NK-92 (cell line): ENCODE measurements at regions not wholly inside any gene's neighbourhood (a gene's known extent, or its start where the extent isn't known, plus 50 kb on each side); places are given as distances from the start of the nearest gene placed in this dataset.
"Not testable (repeated sequence)": the region's sequence is repeated elsewhere in the genome, so short reads cannot be mapped to it uniquely, and the experiment has no call there.

Experiments
- DNase-seq: peaks from one replicate; lab custom pipeline; 2025; ENCODE audit not compliant: unreplicated experiment; lab: John Stamatoyannopoulos, UW

DNA sequence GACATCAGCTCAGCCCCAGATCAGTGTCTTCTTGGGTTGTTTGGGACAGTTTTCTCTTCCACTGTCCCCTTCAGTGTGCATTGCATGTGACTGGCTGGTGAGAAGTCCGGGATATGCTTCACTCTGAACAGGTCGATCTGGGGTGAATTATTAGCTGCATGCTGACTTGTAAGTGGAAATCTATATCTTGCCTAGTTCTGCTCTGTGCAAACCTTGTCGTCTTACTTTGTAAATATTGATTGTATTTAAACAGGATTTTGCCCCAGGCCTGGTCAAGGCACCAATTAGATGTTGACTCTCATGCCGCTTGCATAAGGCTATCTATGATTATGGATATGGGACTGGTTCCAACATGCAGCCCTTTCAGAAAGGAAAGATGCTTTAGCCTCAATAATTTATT, 669.7 kb downstream of the TYW1 start:
- not testable (repeated sequence) for DNase-seq

DNA sequence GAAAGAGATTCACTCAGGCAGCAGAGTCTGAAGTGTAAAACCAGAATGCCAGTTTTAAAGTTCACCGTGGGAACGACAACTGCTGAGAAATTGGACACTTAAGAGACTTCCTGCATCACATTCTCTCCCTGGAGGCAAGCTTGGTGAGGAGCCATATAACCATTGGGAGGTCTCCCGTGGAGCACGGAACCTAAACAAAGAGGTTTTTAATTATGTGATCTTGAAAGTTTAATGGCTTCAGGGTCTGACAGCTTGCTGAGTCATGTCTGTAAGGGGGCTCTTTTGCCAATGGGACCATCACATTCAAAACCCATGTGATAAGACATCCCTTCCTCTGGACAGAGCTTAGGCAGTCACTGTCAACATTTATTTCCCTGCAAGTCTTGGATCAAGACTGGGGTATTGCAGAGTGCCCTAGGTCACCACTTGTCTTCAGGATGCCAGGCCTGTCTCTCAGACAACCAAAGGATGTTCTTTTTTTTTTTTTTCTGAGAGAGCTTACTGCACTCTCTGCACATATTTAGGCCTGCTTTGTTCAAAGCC, 674.4 kb downstream of the TYW1 start:
- DNase-seq, result no peak

DNA sequence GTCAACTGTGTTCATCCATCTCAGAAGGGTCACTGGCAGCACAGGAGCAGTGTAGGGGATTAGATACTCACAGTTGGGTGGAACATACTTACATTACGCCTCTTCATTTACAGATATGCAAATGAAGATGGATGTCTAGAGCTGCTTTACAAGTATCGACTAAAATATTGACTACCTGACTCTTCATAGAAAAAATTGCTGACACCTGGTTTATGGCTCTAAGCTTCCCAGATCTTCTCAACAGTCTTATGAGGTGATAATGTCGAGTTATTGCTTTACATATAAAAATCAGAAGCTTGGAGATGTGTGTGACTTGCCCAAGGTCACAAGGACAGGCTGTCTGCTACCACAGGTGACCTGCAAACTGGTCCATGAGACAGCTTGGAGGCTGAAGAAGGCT, 677.2 kb downstream of the TYW1 start:
- no peak for DNase-seq

DNA sequence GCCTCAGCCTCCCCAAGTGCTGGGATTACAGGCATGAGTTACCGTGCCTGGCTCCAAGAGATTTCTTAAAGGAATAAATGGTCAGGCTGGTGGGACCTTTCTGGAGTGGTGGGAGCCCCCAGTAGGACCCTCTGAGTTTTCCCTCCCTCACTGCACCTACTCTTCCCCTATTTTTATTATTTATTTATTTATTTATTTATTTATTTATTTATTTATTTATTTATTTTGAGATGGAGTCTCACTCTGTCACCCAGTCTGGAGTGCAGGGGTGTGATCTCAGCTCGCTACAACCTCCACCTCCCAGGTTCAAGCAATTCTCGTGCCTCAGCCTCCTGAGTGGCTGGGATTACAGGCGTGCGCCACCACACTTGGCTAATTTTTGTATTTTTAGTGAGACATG, 678.2 kb downstream of the TYW1 start:
- not testable (repeated sequence) for DNase-seq

DNA sequence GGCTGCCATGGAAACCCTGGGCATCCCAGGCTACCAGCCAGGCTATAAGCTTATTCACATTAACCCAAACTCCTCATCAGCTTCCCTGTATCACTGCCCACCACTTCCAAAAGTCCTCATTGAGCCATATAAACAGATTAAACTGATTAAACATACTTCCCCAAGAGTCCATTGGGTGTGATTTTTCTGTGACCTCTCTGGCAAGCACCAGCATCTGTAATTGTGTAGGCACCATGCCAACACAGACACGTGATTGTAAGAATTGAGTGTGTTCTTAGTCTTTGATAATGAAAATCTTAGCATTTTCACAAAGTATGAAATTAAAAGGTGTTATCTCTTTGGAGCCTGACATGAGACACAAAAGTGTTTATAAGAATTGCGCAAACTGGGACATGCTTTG, 679.3 kb downstream of the TYW1 start:
- no peak for DNase-seq

DNA sequence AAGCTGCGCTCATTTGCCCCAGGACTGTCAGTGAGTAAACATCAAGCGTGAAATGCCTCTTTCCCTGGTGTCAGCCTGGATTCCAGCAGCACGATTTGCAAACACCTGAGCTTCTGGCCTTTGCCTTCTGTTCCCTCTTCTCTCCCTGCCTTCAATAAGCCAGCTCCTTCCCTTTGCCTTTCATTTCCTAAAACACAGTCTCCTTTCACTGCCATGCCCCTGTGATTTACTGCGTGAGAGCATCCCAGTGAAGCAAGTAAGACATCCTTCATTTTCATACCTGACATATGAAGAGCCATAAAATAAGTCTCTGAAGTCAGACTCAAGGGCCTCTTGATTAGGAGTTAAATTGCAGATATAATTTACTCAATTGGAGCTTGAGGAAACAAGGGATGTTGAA, 681.8 kb downstream of the TYW1 start:
- DNase-seq, result no peak

DNA sequence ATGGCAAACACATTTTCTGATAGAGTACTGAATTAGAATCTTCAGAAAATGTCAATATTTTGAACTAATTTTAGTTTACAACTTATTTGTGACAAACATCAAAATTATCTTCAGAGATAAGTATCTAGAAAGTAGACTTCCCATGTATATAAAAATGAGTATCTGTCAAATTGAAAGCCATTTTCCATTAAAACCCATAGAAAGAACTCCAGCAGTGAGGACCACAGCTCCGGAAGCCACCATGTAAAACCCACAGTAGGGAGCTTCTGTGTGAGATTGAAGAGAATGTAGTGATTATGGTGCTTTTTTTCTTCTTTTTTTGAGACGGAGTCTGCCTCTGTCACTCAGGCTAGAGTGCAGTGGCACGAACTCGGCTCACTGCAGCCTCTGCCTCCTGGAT, 687.0 kb downstream of the TYW1 start:
- DNase-seq, result no peak

DNA sequence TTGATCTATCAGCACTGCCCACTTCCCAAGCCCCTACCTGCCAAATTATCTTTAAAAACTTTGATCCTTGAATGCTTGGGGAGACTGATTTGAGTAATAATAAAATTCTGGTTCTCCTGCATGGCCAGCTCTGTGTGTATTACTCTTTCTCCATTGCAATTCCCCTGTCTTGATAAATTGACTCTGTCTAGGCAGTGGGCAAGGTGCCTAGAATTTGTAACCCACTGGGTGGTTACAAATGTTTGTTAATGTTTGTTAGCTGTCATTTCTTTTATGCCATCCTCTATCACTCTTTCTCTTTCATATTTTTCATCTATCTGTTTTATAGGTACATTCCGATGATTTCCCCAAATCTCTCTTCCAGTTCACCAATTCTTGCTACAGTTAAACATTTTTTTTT, 694.1 kb downstream of the TYW1 start:
- DNase-seq, result no peak

DNA sequence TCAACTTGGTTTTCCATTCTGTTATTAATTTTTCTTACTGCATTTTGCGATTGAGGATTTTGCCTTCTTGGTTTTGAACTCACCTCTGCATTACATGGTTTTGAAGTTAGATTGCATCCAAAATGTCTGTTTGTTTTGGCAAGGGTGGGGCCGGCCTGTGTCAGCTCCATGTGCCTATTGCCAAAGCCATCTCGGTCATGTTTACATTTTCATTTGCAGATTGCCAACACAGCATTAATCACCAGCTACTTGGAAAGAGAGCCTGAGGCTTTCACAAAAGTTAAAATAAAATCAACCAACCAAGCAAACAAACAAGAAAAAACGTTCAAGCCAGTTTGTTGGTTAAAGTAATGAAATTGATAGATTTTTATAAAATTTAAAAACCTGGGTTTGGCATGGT, 695.8 kb downstream of the TYW1 start:
- DNase-seq, result no peak

DNA sequence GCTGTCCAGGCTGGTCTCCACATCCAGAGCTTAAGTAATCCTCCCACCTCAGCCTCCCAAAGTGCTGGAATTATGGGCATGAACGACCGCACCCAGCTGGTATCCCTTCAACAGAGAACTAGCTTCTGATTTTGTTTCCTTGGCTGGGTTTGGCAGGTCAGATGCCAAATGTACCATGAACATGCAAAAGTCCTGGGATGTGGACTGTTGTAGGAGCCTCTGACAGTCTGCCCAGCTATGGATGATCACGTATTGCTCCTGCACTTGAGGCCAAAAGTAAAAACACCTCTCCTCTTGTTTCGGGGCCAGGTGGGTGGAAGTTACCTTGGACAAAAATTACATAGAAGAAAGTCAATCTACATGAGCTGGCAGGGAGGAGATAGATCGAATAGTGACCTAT, 699.5 kb downstream of the TYW1 start:
- no peak for DNase-seq

DNA sequence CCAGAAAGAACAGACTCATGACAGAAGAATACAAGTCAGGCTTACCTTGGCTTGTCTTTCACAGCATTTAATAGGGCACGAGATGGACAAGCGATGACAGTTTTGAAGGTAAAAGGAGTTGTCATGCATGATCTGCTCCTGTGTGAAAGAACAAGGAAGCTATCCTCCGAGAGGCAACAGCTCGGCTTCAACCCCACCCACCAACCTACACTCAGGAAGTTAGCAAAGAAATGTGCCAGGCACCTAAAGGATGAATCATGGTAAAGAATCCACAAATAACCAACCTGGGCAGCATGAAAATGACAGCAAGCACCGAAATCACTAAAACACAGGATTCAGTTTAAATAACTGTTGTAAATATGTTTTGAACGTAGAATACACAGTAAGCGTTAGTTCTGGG, 700.2 kb downstream of the TYW1 start:
- DNase-seq, result no peak

DNA sequence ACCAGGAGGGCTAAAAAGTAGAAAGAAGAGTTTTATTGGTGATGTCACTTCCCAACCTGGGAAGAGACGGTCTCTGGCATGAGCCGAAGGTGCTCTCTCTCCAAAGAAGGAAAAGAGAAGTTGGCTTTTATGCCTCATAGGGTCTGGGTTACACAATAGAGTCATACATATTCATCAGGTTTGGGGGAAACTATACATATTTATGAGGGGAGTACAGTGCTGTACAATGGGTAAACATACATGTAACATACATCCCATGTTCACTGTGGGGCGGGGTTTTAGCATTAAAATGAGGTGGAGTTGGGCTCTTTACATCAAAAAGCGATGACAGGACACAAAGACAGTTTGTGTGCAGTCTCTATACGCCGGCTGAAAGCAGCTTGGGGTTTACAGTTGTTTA, 701.7 kb downstream of the TYW1 start:
- DNase-seq, result no peak

DNA sequence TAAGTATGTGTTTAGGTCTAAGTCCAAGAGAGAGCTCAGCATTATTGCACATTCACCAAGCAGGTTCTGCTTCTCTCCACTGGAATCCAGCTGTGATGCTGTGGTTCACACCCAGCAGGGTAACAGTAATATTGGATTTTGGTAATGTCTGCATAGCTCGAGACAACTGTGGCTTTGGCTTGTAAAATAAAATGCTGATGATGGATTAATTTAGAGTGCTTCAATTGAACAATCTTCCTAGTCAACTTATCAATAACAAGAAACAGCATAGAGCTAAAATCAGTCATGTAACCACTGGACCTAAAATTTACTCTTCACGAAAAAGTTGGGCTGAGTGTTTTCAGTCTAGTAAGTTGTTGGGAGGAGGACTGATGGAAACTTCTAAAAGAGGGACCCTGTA, 709.2 kb downstream of the TYW1 start:
- no peak for DNase-seq

DNA sequence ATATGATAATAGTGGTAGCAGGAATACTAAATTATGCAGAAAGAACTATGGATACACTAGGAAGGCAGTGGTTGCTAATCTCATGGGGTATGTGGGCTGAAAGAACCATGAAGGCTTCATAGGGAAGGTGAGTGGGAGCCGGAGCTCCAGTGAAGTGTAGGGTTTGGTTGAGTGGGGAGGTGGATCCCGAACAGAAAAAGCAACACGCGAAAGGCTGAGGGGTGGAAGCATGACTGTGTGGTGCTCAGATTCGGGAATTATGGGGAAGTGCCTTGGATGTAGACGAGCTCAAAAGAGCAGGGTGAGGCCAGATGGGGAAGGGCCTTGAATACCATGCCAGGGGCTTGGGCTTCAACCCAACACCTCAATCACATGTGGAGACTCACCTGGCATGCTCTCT, 715.1 kb downstream of the TYW1 start:
- no peak for DNase-seq

DNA sequence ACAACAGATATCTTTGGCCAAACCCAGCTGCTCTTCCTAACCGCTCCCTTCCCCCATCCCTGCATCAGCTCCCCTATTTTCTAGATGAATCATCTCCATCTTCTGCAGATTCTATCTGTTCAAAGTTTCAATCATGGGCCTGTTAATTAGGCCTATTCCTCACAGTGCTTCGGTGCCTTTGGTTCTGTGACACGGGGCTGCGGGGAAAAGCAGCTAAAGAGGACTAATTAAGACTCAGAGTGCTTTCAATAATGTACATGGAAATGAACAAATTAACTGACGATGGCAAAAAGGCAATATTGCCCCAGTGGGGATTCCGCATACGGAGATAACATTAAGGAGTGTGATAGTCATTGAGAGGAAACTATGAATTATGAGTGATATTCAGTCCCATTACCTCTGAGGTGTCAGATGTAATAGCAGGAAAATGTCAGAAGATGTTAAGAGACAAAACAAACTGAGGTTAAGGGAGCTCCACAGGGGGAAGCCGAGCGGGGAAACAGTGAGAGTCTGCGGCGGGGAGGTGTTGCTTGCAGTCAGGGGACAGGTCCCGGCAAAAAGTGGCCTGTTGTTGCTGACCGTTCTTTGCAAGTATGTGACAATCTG, 716.9 kb downstream of the TYW1 start:
- DNase-seq, result no peak

DNA sequence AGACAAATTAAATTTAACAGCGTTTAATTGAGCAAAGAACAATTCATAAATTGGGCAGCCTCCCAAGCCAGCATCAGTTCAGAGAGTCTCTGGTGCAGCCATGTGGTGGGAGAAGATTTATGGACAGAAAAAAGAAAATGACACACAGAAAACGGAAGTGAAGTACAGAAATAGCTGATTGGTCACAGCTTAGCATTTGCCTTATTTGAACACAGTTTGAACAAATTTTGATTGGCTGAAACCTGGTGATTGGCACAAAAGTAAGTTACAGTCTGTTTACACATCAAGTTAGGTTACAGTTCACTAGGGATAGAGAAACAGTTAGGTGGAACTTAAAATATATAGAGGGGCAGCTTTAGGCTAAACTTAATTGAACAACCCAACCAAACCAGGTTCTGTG, 720.1 kb downstream of the TYW1 start:
- no peak for DNase-seq

DNA sequence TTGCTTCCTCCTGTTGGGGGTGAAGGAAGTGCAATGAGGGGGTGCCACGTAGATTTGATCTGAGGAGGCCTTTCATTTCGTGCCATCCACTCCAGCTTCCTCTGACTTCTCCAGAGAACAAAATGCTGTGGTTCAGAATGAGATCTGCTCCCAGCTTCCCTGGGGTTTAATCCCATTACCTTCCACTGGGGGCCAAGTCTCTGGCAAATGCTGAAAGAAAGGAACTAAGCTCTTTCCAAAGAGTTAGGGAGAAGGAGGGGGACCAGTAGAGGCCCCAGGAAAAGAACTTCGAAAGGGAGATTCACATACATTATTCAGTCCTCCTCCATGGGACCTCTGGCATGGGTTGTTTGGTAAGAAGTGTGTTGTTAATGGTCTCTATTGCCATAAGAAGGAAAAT, 727.0 kb downstream of the TYW1 start:
- DNase-seq, result no peak

DNA sequence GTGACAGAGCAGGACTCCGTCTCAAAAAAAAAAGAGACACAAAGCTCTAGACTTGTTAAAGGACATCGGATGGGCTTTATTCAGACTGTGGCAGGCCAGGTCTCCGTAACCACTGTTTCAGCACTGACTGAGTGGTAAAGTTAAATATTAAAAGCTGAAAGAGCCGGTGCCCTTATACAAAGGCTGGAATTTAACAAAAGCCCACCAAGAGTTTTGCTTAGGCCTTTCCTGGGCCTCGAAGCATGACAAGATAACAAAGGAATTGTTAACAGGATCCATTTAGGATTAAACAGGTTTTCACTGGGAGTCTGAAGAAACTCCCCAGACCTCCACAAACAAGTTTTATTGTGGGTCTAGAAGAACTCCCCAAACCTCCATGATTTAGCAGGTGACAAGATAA, 727.8 kb downstream of the TYW1 start:
- DNase-seq, result no peak

DNA sequence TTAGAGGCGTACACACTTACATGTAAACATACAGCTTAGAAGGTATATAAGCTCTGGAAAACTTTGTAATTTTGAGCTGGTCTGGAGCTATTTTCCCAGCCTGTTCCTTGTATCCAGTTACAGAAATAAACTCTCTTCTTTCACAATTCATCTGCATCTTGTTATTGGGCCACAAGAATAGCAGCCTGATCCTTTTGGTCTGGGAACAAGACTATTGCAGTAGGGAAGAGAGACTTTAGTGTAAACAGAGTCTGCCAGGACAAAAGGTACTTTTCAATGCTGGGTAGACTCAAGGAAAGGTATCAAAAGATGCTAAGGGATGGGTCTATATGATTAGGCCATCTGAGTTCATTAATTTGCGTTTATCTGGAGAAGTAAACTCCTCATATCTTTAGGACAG, 728.3 kb downstream of the TYW1 start:
- no peak for DNase-seq

DNA sequence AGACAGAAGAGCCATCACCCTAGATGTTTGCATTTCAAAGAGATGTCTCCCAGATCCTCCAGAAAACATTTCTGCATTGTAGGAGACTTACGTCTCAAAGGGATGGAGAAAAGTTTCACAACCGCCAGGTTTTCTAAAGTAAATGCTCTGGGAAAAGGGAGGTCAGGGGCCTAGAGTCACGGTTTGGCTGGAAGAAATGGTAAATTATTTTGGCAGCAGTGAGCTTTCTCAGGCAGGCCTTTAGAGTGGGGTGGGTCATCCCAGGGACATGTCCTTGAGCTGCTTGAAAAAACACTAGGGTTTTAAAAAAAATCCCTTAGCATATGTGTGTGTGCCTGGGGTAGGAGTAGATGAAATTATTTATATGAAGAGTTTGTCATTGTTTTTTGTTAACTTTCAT, 728.8 kb downstream of the TYW1 start:
- DNase-seq, result no peak

DNA sequence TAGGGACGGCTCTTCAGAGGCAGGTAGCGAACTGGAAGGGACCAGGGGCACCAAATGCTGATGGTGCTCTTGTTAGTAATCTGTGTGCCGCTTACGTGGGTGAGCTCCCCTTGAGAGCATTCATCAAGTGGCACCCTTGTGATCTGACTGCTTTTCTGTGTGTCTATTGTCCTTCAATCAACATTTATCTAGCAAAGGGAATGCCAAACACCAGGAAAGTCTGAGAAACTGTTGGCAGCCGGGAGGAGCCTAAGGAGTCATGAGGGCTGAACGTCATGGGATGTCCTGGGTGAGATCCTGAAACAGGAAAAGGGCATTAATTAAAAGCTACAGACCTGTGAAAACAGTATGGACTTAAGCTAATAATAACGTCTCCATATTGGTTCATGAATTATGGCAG, 733.1 kb downstream of the TYW1 start:
- DNase-seq, result no peak

DNA sequence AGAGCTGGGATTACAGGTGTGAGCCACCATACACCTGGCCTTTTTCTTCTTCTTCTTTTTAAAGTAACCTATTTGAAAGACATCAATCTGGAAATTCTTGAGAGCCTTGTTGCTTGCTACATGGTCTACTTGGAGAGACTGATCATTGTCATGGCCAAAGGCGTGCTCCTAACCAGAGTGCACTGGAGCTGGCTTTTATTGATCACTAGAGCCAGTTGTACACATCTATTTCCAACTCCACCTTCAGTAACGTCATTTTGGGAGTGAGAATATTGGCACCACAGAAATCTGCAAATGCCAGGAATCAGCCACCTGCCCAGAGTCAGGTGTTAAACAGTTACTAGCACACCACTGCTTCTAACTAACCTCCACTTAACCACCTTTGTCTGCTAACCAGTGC, 735.1 kb downstream of the TYW1 start:
- no peak for DNase-seq

DNA sequence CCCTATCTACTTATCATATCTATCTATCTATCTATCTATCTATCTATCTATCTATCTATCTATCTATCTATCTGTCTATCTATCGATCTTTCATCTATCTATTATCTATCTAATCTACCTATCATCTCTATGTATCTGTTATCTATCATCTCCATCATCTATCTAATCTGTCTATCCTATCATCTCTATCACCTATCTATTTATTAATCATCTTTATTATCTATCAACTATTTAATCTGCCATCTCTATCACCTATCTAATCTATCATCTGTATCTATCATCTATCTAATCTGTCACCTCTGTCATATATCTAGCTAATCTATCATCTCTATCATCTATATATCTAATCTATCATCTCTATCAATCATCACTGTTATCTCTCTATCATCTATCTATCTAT, 736.3 kb downstream of the TYW1 start:
- DNase-seq, result no peak

DNA sequence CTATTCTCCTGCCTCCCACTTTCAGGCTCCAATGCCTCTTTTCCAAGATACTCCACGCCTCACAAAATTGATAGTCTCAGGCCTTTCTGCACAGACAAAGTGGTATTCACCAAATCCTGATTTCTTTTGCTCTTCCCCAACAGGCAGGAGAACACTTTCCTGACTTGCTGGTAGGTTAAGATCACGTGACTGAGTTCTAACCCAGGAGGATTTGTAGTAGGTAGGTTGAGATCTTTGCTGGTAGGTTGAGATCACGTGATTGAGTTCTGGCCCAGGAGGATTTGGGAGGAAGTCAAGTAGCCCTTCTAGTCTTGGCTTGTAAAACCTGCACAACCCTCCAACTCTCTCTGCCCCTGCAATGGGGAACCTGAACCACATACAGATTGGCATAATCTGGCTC, 741.5 kb downstream of the TYW1 start:
- no peak for DNase-seq
